ENCODE measurements at regions not wholly inside any gene's neighbourhood (a gene's known extent, or its start where the extent isn't known, plus 50 kb on each side); places are given as distances from the start of the nearest gene placed in this dataset.

DNA sequence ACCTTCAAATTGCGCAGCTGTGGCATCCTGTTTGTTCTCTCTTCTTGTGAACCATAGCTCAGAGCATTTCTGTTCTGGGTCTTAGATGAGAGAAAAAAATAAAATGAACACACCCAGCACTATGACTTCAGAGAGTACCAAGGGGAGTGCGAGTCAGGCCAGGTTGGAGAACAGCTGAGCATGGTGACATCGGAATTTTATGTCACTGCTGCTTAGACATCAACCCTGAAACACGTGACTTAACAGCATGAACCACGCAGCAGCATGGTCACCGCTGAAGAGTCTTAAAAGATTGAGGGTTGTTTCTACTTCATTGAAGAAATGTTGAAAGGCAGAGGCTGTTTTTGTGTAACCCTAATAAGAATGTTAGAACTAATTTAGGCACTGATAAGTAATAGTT lies 288.8 kb upstream of the SOX11 start:
- no peak overlapping the region for H3K4me3 ChIP-seq (replicated peaks; ENCODE audit: low read depth, low read length)
- no peak for DNase-seq (ENCODE audit: low read depth)
- TF ChIP-seq, protein P1, sequence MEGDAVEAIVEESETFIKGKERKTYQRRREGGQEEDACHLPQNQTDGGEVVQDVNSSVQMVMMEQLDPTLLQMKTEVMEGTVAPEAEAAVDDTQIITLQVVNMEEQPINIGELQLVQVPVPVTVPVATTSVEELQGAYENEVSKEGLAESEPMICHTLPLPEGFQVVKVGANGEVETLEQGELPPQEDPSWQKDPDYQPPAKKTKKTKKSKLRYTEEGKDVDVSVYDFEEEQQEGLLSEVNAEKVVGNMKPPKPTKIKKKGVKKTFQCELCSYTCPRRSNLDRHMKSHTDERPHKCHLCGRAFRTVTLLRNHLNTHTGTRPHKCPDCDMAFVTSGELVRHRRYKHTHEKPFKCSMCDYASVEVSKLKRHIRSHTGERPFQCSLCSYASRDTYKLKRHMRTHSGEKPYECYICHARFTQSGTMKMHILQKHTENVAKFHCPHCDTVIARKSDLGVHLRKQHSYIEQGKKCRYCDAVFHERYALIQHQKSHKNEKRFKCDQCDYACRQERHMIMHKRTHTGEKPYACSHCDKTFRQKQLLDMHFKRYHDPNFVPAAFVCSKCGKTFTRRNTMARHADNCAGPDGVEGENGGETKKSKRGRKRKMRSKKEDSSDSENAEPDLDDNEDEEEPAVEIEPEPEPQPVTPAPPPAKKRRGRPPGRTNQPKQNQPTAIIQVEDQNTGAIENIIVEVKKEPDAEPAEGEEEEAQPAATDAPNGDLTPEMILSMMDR (IDR thresholded peaks at IDR 0.05; ENCODE audit: low read length, missing control alignments) = no peak

DNA sequence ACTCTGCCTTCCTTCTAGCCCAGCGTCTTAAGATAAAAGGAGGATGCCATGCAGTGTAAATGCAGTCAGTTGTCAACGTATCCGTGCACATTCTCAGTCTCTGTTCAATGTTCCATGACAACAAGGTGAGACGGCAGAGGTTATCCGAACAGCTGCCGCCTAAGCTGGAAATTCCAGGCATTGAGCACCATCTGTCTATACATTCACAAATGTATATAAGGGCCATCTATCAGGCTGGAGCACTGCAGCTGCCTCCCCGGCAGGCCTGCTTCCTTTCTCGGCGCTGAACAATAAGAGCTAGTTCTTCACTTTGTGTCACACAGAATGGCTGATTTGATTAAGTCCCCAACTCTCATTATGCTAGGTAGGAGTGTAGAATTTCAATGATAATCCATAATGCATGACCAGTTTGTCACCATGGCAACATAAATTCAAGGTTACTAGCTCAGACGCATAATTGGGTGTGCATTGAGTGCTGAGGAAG lies 282.2 kb upstream of the SOX11 start:
- TF ChIP-seq, protein P1 (IDR thresholded peaks at IDR 0.05; ENCODE audit: low read length, missing control alignments) = no peak
- DNase-seq (ENCODE audit: low read depth) = no peak
- no peak overlapping the region for H3K4me3 ChIP-seq (replicated peaks; ENCODE audit: low read depth, low read length)

DNA sequence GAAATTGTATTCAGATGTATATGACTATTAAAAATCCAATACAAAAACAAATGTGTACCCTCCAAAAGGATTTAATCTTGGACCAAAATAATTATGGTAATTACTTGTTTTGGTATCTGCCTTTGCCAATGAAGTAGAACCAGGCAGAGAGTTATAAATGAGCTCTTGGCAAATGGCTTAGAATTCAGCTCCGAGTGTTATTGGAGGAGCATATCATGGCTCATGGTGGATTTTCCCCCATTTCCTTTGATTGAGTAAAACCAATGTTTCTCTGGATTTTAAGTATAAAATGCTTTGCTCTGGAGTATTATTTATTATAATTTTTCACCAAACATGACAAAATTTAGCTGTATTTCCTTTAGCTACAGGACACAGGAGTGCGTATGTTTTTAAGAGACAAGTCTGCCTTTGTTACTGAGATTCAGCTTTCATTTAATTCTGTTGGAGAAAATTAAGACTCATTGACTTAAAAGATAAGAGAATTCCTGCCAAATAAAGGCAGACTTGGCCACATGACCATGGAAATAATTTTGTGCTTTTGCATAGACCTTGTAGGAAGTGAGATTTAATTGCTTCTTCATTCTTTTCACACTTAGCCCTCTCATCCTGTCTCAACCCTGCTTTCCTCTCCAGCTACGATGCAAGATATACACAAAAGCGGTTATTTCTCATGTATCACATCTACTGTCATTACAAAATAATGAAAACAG lies 281.0 kb upstream of the SOX11 start:
- no peak overlapping the region for H3K4me3 ChIP-seq (replicated peaks; ENCODE audit: low read depth, low read length)

DNA sequence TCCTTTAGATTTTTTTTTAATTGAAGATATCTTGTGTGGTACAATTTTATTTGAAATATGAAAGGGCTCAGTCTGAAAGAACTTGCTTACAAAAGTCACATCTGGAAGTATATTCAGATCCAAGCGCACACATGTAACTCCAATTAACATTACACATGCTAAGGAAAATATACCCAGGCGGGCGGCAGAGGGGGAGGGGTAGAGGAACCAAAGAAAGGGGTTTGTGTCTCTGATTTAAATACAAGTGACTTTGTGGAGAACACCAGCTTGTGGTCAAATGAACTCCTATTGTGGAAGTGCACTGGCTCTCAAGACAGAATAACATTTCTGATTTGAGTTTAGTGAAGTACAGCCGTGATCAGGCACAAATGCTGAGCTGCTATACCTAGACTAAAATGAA lies 280.2 kb upstream of the SOX11 start:
- no peak overlapping the region for H3K4me3 ChIP-seq (replicated peaks; ENCODE audit: low read depth, low read length)
- TF ChIP-seq, protein P1 (IDR thresholded peaks at IDR 0.05; ENCODE audit: low read length, missing control alignments) = no peak
- DNase-seq (ENCODE audit: low read depth) = no peak

More for the DNA sequence above, 281.0 kb upstream of the SOX11 start:
- DNase-seq (ENCODE audit: low read depth) = no peak
- TF ChIP-seq, protein P1 (IDR thresholded peaks at IDR 0.05; ENCODE audit: low read length, missing control alignments) = no peak

DNA sequence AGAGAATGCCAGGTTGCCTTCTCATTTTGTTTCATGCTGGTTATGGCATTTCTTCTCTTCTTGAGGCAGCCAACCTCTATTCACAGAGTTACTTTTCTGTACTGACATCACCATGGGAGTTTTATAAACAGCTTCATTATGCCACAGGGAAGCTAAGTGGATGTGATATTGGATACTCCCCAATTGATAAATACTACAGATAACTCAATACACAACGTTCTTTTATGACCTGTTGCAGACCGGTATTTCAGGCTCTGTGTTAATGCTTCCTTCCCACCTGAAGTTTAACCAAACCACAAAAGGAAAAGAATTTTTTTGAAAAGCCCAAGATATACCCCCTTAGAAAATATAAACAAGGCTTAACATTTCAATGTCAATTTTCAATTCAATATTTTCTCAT lies 258.3 kb upstream of the SOX11 start:
- TF ChIP-seq, protein P1 (IDR thresholded peaks at IDR 0.05; ENCODE audit: low read length, missing control alignments) = no peak
- no peak overlapping the region for H3K4me3 ChIP-seq (replicated peaks; ENCODE audit: low read depth, low read length)
- no peak for DNase-seq (ENCODE audit: low read depth)

DNA sequence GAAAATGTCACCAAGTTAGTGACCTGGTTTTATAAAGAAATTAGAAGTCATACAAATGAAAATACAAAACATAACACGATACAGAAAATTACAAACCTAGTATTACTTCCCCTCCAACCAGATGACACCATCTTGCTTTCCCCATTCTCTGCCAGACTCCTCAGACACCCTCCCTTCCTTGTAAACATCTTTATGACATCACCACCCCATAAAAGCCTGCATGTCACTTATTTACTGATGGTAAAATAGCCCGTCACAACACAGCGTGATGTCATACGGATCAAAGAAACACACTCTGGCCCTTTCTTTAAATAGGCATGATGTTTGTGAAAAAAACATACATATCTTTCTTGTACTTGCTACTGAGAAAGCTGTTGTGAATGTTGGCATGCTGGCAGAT lies 254.8 kb upstream of the SOX11 start:
- no peak for DNase-seq (ENCODE audit: low read depth)
- no peak overlapping the region for H3K4me3 ChIP-seq (replicated peaks; ENCODE audit: low read depth, low read length)
- TF ChIP-seq, protein P1 (IDR thresholded peaks at IDR 0.05; ENCODE audit: low read length, missing control alignments) = no peak

DNA sequence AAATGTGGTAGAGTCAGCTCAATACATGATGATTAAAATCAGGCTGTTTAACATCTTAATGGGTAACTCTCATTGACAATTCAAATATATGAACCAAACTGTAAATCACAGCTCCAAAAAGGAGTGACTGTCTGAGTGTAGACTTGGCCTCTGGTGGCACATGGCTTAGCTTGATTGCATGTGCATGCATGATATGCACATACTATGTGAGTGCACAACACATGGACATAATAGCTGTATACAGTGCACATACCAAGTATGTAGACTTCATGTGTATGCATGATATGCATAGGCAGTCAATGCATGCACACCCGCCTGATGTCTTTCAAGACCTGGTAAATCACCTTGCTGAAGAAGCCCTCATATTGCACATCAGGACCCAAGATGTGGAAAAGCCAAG lies 252.0 kb upstream of the SOX11 start:
- TF ChIP-seq, protein P1 (IDR thresholded peaks at IDR 0.05; ENCODE audit: low read length, missing control alignments) = no peak

More for the DNA sequence above, 252.0 kb upstream of the SOX11 start:
- H3K4me3 ChIP-seq (replicated peaks; ENCODE audit: low read depth, low read length) = no peak overlapping the region
- no peak for DNase-seq (ENCODE audit: low read depth)

Data from fibroblast of pulmonary artery (primary cell).